ENCODE measurements at regions not wholly inside any gene's neighbourhood (a gene's known extent, or its start where the extent isn't known, plus 50 kb on each side); places are given as distances from the start of the nearest gene placed in this dataset.

- Histone ChIP-seq H3K9ac (ENCODE audit: extremely low read depth, insufficient read length, low read length) (no peak overlapping the region), H3K4me2 (ENCODE audit: insufficient read depth, insufficient read length, low read length) (no peak overlapping the region), H3K27ac (ENCODE audit: insufficient read length, low read depth, low read length) (no peak overlapping the region), H3K14ac (ENCODE audit: insufficient read depth, low read length) (no peak overlapping the region), H2BK5ac (ENCODE audit: insufficient read length, low read length) (no peak overlapping the region), H2BK120ac (ENCODE audit: low read depth, low read length, poor library complexity, severe bottlenecking) (no peak overlapping the region), H3K4me1 (ENCODE audit: insufficient read depth, low read length) (no peaks in the 10 kb centered on the region), H3T11ph (ENCODE audit: low read length) (no peak overlapping the region), H2BK15ac (ENCODE audit: low read depth, low read length) (no peak overlapping the region), H2BK12ac (ENCODE audit: insufficient read length, low read depth, low read length) (no peak overlapping the region), H3K23ac (ENCODE audit: insufficient read length, low read depth, low read length) (no peak overlapping the region), H4K91ac (ENCODE audit: insufficient read length, low read depth, low read length) (no peak overlapping the region), H3K79me1 (ENCODE audit: insufficient read depth, low read depth, low read length, poor library complexity, severe bottlenecking) (no peaks in the 10 kb centered on the region), H4K5ac (ENCODE audit: insufficient read length, low read depth, low read length) (no peak overlapping the region), H3K9me3 (ENCODE audit: control insufficient read depth, low read depth, low read length) (no peaks in the 10 kb centered on the region), H3K4ac (ENCODE audit: low read depth, low read length) (no peak overlapping the region), H2BK20ac (ENCODE audit: low read depth, low read length, poor library complexity, severe bottlenecking) (no peak overlapping the region), H3K56ac (ENCODE audit: insufficient read length, low read depth, low read length) (no peak overlapping the region), H2AK5ac (ENCODE audit: insufficient read length, low read length) (no peak overlapping the region), H3K18ac (ENCODE audit: insufficient read length, low read depth, low read length) (no peak overlapping the region), H2AFZ (ENCODE audit: low read length) (no peak overlapping the region), H3K27me3 (ENCODE audit: insufficient read depth, low read length) (no peaks in the 10 kb centered on the region), H4K8ac (replicated peaks; ENCODE audit: insufficient read length, low read depth, low read length) (no peak overlapping the region), H3K79me2 (ENCODE audit: insufficient read depth, low read length) (no peaks in the 10 kb centered on the region), H3K23me2 (ENCODE audit: insufficient read length, low read depth, low read length, poor library complexity, severe bottlenecking) (no peaks in the 10 kb centered on the region), H4K20me1 (ENCODE audit: control insufficient read depth, insufficient read depth, insufficient read length) (no peaks in the 10 kb centered on the region)
- Mint-ChIP-seq H3K27ac (no peak overlapping the region), H3K4me1 (peaks cover 26 to 38% of the 10 kb centered on the region in 2 experiments), H3K27me3 (ENCODE audit: low read depth) (peaks cover 1% of the 10 kb centered on the region; the same call in 1 of the 2 replicates), H3K9me3 (peaks cover 0 to 8% of the 10 kb centered on the region in 2 experiments; a peak in 1 of 5 replicates), H3K36me3 (ENCODE audit: insufficient read depth in 1 of 3, low read depth in 3 of 3) (peaks cover 0 to 5% (median 2%) of the 10 kb centered on the region in 3 experiments; a peak in 3 of 7 replicates), H3K4me3 (no peak overlapping the region)
- no CpG with 5 or more reads among the region's 7 CpGs for WGBS (ENCODE audit: extremely low coverage, insufficient read length, low lambda C conversion rate)
- no peak for DNase-seq
- no peak for TF ChIP-seq CTCF (conservative IDR thresholded peaks at IDR 0.05)
Observed at GRCh38 chr2:16201848-16202247, 261.5 kb downstream of the MYCN start.

Measured in H9 (cell line).